ENCODE measurements at regions not wholly inside any gene's neighbourhood (a gene's known extent, or its start where the extent isn't known, plus 50 kb on each side); places are given as distances from the start of the nearest gene placed in this dataset.

GRCh38 chr2:176732780-176733179 is 463.5 kb downstream of the MTX2 start:
- intact Hi-C loops (cut with micrococcal nuclease): no loop called here
- H3K27me3 Mint-ChIP-seq (ENCODE audit: low read depth): peaks cover 7% of the 10 kb centered on the region
- H3K27ac Mint-ChIP-seq: no peak overlapping the region
- H3K4me1 Mint-ChIP-seq (ENCODE audit: low read depth): no peaks in the 10 kb centered on the region
- H3K9me3 Mint-ChIP-seq: no peaks in the 10 kb centered on the region
- H3K4me3 Mint-ChIP-seq (ENCODE audit: low read depth): no peak overlapping the region
- DNase-seq (ENCODE audit: low spot score): no peak
- H3K36me3 Mint-ChIP-seq (ENCODE audit: low read depth): no peaks in the 10 kb centered on the region

- intact Hi-C loops (cut with micrococcal nuclease): no loop called here
- H3K36me3 Mint-ChIP-seq (ENCODE audit: low read depth): no peaks in the 10 kb centered on the region
- no peak overlapping the region for H3K27ac Mint-ChIP-seq
- H3K4me1 Mint-ChIP-seq (ENCODE audit: low read depth): no peaks in the 10 kb centered on the region
- no peak overlapping the region for H3K4me3 Mint-ChIP-seq (ENCODE audit: low read depth)
- no peaks in the 10 kb centered on the region for H3K9me3 Mint-ChIP-seq
- H3K27me3 Mint-ChIP-seq (ENCODE audit: low read depth): peaks cover 15% of the 10 kb centered on the region
- DNase-seq (ENCODE audit: low spot score): no peak
These were observed 464.6 kb downstream of the MTX2 start for GRCh38 chr2:176733698-176734430.

- Mint-ChIP-seq H3K36me3 (ENCODE audit: low read depth) (no peaks in the 10 kb centered on the region), H3K27me3 (ENCODE audit: low read depth) (peaks cover 13% of the 10 kb centered on the region), H3K4me3 (ENCODE audit: low read depth) (no peak overlapping the region), H3K9me3 (no peaks in the 10 kb centered on the region), H3K4me1 (ENCODE audit: low read depth) (no peaks in the 10 kb centered on the region), H3K27ac (no peak overlapping the region)
- intact Hi-C loops (cut with micrococcal nuclease): no loop called here
- DNase-seq (ENCODE audit: low spot score): no peak
These were observed 465.6 kb downstream of the MTX2 start for GRCh38 chr2:176734868-176735267.

GRCh38 chr2:176742271-176742670 is 470.3 kb upstream of the HNRNPA3 start:
- Mint-ChIP-seq H3K27me3 (ENCODE audit: low read depth) (peaks cover 29% of the 10 kb centered on the region), H3K4me1 (ENCODE audit: low read depth) (peaks cover 2% of the 10 kb centered on the region), H3K27ac (no peak overlapping the region), H3K4me3 (ENCODE audit: low read depth) (no peak overlapping the region), H3K9me3 (no peaks in the 10 kb centered on the region), H3K36me3 (ENCODE audit: low read depth) (no peaks in the 10 kb centered on the region)
- intact Hi-C loops (cut with micrococcal nuclease): no loop called here
- no peak for DNase-seq (ENCODE audit: low spot score)

- Mint-ChIP-seq H3K27me3 (ENCODE audit: low read depth) (peaks cover 22% of the 10 kb centered on the region), H3K27ac (no peak overlapping the region), H3K4me1 (ENCODE audit: low read depth) (peaks cover 2% of the 10 kb centered on the region), H3K36me3 (ENCODE audit: low read depth) (no peaks in the 10 kb centered on the region), H3K9me3 (no peaks in the 10 kb centered on the region), H3K4me3 (ENCODE audit: low read depth) (no peak overlapping the region)
- no peak for DNase-seq (ENCODE audit: low spot score)
- intact Hi-C loops (cut with micrococcal nuclease): no loop called here
These were observed 468.9 kb upstream of the HNRNPA3 start for GRCh38 chr2:176743671-176744070.

GRCh38 chr2:176744146-176744545 is 468.4 kb upstream of the HNRNPA3 start:
- Mint-ChIP-seq H3K27me3 (ENCODE audit: low read depth) (peaks cover 20% of the 10 kb centered on the region), H3K27ac (no peak overlapping the region), H3K36me3 (ENCODE audit: low read depth) (no peaks in the 10 kb centered on the region), H3K4me3 (ENCODE audit: low read depth) (no peak overlapping the region), H3K9me3 (no peaks in the 10 kb centered on the region), H3K4me1 (ENCODE audit: low read depth) (peaks cover 2% of the 10 kb centered on the region)
- no peak for DNase-seq (ENCODE audit: low spot score)
- intact Hi-C loops (cut with micrococcal nuclease): no loop called here

GRCh38 chr2:176745543-176746200 is 466.9 kb upstream of the HNRNPA3 start:
- H3K4me3 Mint-ChIP-seq (ENCODE audit: low read depth): no peak overlapping the region
- no peak for DNase-seq (ENCODE audit: low spot score)
- H3K27ac Mint-ChIP-seq: no peak overlapping the region
- peaks cover 21% of the 10 kb centered on the region for H3K27me3 Mint-ChIP-seq (ENCODE audit: low read depth)
- H3K36me3 Mint-ChIP-seq (ENCODE audit: low read depth): no peaks in the 10 kb centered on the region
- H3K9me3 Mint-ChIP-seq: no peaks in the 10 kb centered on the region
- intact Hi-C loops (cut with micrococcal nuclease): no loop called here
- H3K4me1 Mint-ChIP-seq (ENCODE audit: low read depth): peaks cover 2% of the 10 kb centered on the region

GRCh38 chr2:176746411-176746810 is 466.2 kb upstream of the HNRNPA3 start:
- DNase-seq (ENCODE audit: low spot score): no peak
- Mint-ChIP-seq H3K27me3 (ENCODE audit: low read depth) (peaks cover 14% of the 10 kb centered on the region), H3K36me3 (ENCODE audit: low read depth) (no peaks in the 10 kb centered on the region), H3K27ac (no peak overlapping the region), H3K4me3 (ENCODE audit: low read depth) (no peak overlapping the region), H3K9me3 (no peaks in the 10 kb centered on the region), H3K4me1 (ENCODE audit: low read depth) (peaks cover 2% of the 10 kb centered on the region)
- intact Hi-C loops (cut with micrococcal nuclease): no loop called here

GRCh38 chr2:176747506-176747905 is 465.1 kb upstream of the HNRNPA3 start:
- Mint-ChIP-seq H3K27ac (no peak overlapping the region), H3K9me3 (no peaks in the 10 kb centered on the region), H3K4me1 (ENCODE audit: low read depth) (peaks cover 2% of the 10 kb centered on the region), H3K36me3 (ENCODE audit: low read depth) (no peaks in the 10 kb centered on the region), H3K27me3 (ENCODE audit: low read depth) (peaks cover 9% of the 10 kb centered on the region), H3K4me3 (ENCODE audit: low read depth) (no peak overlapping the region)
- no peak for DNase-seq (ENCODE audit: low spot score)
- intact Hi-C loops (cut with micrococcal nuclease): no loop called here

- Mint-ChIP-seq H3K27ac (no peak overlapping the region), H3K4me3 (ENCODE audit: low read depth) (no peak overlapping the region), H3K27me3 (ENCODE audit: low read depth) (peaks cover 9% of the 10 kb centered on the region), H3K9me3 (no peaks in the 10 kb centered on the region), H3K36me3 (ENCODE audit: low read depth) (no peaks in the 10 kb centered on the region), H3K4me1 (ENCODE audit: low read depth) (peaks cover 2% of the 10 kb centered on the region)
- intact Hi-C loops (cut with micrococcal nuclease): no loop called here
- DNase-seq (ENCODE audit: low spot score): no peak
These were observed 464.7 kb upstream of the HNRNPA3 start for GRCh38 chr2:176747928-176748327.

GRCh38 chr2:176748662-176749061 is 463.9 kb upstream of the HNRNPA3 start:
- DNase-seq (ENCODE audit: low spot score): no peak
- Mint-ChIP-seq H3K27me3 (ENCODE audit: low read depth) (peaks cover 13% of the 10 kb centered on the region), H3K4me1 (ENCODE audit: low read depth) (peaks cover 2% of the 10 kb centered on the region), H3K27ac (no peak overlapping the region), H3K9me3 (no peaks in the 10 kb centered on the region), H3K36me3 (ENCODE audit: low read depth) (no peaks in the 10 kb centered on the region), H3K4me3 (ENCODE audit: low read depth) (no peak overlapping the region)
- intact Hi-C loops (cut with micrococcal nuclease): no loop called here

- H3K27me3 Mint-ChIP-seq (ENCODE audit: low read depth): peaks cover 18% of the 10 kb centered on the region
- no peaks in the 10 kb centered on the region for H3K4me1 Mint-ChIP-seq (ENCODE audit: low read depth)
- H3K27ac Mint-ChIP-seq: no peak overlapping the region
- DNase-seq (ENCODE audit: low spot score): no peak
- H3K4me3 Mint-ChIP-seq (ENCODE audit: low read depth): no peak overlapping the region
- no peaks in the 10 kb centered on the region for H3K9me3 Mint-ChIP-seq
- no peaks in the 10 kb centered on the region for H3K36me3 Mint-ChIP-seq (ENCODE audit: low read depth)
- intact Hi-C loops (cut with micrococcal nuclease): no loop called here
These were observed 461.0 kb upstream of the HNRNPA3 start for GRCh38 chr2:176751314-176752227.

- intact Hi-C loops (cut with micrococcal nuclease): no loop called here
- no peaks in the 10 kb centered on the region for H3K4me1 Mint-ChIP-seq (ENCODE audit: low read depth)
- H3K27me3 Mint-ChIP-seq (ENCODE audit: low read depth): peaks cover 18% of the 10 kb centered on the region
These were observed 460.3 kb upstream of the HNRNPA3 start for GRCh38 chr2:176752295-176752694.

More at GRCh38 chr2:176752295-176752694, 460.3 kb upstream of the HNRNPA3 start:
- Mint-ChIP-seq H3K36me3 (ENCODE audit: low read depth) (no peaks in the 10 kb centered on the region), H3K9me3 (no peaks in the 10 kb centered on the region), H3K27ac (no peak overlapping the region), H3K4me3 (ENCODE audit: low read depth) (no peak overlapping the region)
- DNase-seq (ENCODE audit: low spot score): no peak
